ENCODE measurements at regions not wholly inside any gene's neighbourhood (a gene's known extent, or its start where the extent isn't known, plus 50 kb on each side); places are given as distances from the start of the nearest gene placed in this dataset.
A peak's percentile ranks its signal among the peaks of the same experiment; 100 is the strongest.

GRCh38 chr2:100730290-100730868, 89.6 kb upstream of the NPAS2 start:
- TF ChIP-seq POLR2A (IDR thresholded peaks at IDR 0.05; ENCODE audit: low read depth, low read length) (no peak), CTCF (IDR thresholded peaks at IDR 0.05; ENCODE audit: extremely low read depth in 1 of 2, insufficient read depth in 1 of 2, low read depth in 1 of 2, low read length in 2 of 2) (peak; percentile 68 to 71), MYC (IDR thresholded peaks at IDR 0.05; ENCODE audit: low read depth, low read length) (no peak), MAX (IDR thresholded peaks at IDR 0.05; ENCODE audit: insufficient read depth, insufficient read length) (no peak)
